GM19035 (cell line): ENCODE measurements at regions not wholly inside any gene's neighbourhood (a gene's known extent, or its start where the extent isn't known, plus 50 kb on each side); places are given as distances from the start of the nearest gene placed in this dataset.
"Not testable (repeated sequence)": the region's sequence is repeated elsewhere in the genome, so short reads cannot be mapped to it uniquely, and the experiment has no call there.

Source experiments
- ATAC-seq: cut with Tn5 transposase; IDR thresholded peaks from one replicate; pipeline ENCODE4 v1.9.1; 2021; ENCODE audit not compliant: unreplicated experiment

DNA sequence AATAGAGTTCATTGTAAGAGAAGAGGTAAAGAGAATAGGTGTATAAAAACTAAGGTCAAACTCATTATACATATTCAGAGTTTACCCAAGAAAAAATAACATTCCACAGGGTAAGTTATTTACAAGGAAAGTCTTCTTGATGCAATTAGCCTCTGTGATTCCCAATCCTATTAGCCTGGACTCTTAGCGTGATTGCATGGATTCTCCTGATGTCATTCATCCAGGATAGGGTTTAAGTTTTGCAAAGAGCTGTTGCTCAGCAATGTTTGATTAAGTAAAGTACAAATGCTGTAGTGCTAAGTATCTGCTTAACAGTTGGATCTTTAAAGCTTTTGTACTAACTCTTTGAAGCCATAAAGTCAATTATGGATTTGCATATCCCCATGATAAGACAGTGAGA, 767.8 kb upstream of the LUZP2 start:
- ATAC-seq: no peak

DNA sequence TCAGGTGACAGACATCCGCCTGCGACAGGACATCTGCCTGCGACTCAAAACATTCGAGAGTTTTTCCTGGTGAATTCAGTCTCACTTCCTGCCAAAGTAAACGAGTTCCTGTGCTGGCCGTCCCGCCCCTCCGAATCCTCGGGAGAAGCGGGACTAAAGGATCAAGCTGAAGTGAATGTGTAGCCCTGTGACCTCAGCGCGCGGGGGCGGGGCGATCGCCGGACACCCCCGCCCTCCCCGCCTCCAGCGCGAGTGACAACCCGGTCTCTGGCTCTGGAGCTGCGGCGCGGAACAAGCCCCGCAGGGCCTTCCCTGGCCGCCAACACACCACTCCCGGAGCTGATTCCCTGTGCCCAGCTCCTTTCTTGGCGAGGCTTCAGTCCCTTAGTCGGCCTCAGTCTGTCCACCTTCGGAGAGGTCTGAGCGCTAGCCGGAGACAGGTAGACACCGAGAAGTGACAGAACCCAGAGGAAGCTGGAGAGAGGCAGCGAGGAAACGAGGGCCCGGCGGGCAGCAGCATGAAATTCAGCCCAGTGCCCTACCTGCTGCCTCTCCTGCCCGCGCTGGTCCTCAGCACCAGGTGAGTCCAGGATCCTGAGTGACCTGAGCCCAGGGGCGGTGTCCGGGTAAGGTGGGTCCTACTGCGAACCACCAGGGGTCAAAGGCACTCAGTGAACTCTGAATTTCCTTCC, 766.4 kb upstream of the LUZP2 start:
- no peak for ATAC-seq

GRCh38 chr11:23732026-23732425, 764.8 kb upstream of the LUZP2 start:
- no peak for ATAC-seq

- no peak for ATAC-seq
Observed at GRCh38 chr11:23746896-23747295, 750.0 kb upstream of the LUZP2 start.

DNA sequence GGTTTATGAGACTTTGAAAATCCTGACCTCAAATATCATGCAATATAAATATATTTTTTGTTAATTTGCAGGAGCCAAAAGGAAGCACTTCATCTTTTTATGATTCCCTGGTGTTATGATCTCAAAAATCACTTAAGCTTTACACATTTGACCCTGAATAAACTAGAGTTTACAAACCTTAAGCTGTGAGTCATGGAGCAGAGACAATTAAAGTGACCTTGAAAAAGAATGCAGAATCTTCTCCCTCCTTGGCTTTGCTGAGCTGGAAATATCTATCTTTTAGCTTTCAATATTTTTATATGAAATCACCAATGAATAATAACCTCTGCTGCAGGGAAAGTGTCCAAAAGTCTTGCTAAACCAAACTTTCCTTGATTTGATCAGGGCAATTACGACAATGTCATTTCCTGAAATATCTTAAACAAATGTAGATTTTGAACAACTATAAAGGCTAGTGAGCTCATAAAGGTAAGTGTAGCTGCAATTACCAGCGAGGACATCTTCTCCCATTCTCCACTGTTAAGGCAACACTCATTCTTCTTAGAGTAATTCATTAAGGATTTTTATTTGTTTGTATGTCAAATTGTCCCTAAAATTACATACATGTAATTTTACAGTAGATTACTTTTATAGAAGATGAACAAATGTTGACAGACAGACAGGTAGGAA, 747.0 kb upstream of the LUZP2 start:
- ATAC-seq: no peak

- ATAC-seq: no peak
Observed at GRCh38 chr11:23751280-23751679, 745.6 kb upstream of the LUZP2 start.

- no peak for ATAC-seq
Observed at GRCh38 chr11:23755076-23755475, 741.8 kb upstream of the LUZP2 start.

GRCh38 chr11:23755769-23756168, 741.1 kb upstream of the LUZP2 start:
- ATAC-seq: no peak

DNA sequence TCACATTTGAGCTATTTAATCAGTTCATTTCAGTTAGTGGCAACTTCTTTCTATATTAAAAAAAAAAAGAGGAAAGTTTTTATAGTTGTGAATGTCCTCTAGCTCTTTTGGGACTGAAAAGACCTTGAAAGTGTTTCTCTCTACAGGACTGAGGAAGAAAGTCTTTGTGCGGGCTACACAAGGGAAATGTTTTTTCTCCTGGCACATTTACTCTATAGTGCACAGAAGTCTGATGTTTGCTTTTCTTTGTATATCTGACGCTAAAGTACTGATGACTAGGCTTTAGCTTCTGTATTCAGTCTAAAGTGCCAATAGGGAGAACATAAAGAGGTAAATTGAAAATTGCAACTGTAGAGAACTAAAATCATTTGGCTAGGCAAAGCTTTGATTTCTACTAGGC, 737.4 kb upstream of the LUZP2 start:
- ATAC-seq: no peak

- ATAC-seq: no peak
Observed at GRCh38 chr11:23764286-23764685, 732.6 kb upstream of the LUZP2 start.

- no peak for ATAC-seq
Observed at GRCh38 chr11:23765682-23766252, 731.1 kb upstream of the LUZP2 start.

- no peak for ATAC-seq
Observed at GRCh38 chr11:23767576-23767975, 729.3 kb upstream of the LUZP2 start.

- no peak for ATAC-seq
Observed at GRCh38 chr11:23769214-23769613, 727.6 kb upstream of the LUZP2 start.

DNA sequence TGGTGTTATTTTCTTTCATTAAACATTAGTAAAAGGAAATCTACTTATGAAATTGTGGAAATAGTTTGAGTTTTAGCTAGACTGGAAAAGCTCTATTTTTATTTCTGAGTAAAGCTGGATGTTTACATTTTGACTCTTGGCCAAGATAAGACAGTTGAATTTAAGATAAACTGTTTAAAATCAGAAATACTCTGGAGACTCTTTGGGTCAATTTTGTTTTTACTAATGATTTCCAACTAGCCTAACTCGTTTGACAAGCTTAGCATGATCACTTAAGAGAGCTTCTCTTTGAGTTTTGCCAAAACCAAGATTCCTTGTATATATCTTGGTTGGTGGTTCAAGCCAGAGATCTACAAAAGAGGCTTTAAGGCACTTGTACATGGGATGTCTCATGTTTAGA, 724.8 kb upstream of the LUZP2 start:
- no peak for ATAC-seq

GRCh38 chr11:23778971-23779370, 717.9 kb upstream of the LUZP2 start:
- ATAC-seq: no peak

- ATAC-seq: no peak
Observed at GRCh38 chr11:23780231-23780630, 716.6 kb upstream of the LUZP2 start.

GRCh38 chr11:23781803-23782560, 714.9 kb upstream of the LUZP2 start:
- ATAC-seq: no peak

GRCh38 chr11:23786974-23787373, 709.9 kb upstream of the LUZP2 start:
- ATAC-seq: not testable (repeated sequence)

GRCh38 chr11:23789200-23789853, 707.5 kb upstream of the LUZP2 start:
- no peak for ATAC-seq

DNA sequence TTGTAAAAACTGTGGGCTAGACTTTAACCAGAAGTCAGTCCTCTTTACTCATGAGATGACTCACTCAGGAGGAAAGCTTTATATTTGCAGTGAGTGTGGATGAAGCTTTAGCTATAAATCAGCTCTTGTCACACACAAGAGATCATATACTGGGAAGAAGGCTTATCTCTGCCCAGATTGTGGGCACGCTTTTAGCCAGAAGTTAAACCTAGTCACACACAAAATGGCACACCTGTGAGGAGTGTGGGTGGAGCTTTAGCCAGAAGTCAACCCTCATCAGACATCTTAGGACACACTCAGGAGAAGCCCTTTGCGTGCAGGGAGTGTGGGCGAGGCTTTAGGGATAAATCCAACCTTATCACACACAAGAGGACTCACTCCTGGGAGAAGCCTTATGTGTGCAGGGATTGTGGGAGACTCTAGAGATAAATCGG, 706.9 kb upstream of the LUZP2 start:
- no peak for ATAC-seq
